AG09309 (cell line): ENCODE measurements at regions not wholly inside any gene's neighbourhood (a gene's known extent, or its start where the extent isn't known, plus 50 kb on each side); places are given as distances from the start of the nearest gene placed in this dataset.

ENCODE experiments used
- DNase-seq: peaks from one replicate; pipeline ENCODE4 v3.0.0-alpha.2; 2010; ENCODE audit warnings: low read depth
- H3K4me3 ChIP-seq: 2 replicates; pipeline ENCODE4 v1.5.1; 2011; ENCODE audit warnings: mild to moderate bottlenecking, low read depth, low read length, moderate library complexity; ENCODE audit not compliant: control insufficient read depth
- TF ChIP-seq, protein P1 (sequence below): IDR thresholded peaks from 2 replicates; pipeline ENCODE4 v1.5.1; 2011; ENCODE audit warnings: mild to moderate bottlenecking, low read depth, low read length, inconsistent platforms; ENCODE audit not compliant: insufficient read depth, control insufficient read depth; ENCODE audit errors: missing control alignments

DNA sequence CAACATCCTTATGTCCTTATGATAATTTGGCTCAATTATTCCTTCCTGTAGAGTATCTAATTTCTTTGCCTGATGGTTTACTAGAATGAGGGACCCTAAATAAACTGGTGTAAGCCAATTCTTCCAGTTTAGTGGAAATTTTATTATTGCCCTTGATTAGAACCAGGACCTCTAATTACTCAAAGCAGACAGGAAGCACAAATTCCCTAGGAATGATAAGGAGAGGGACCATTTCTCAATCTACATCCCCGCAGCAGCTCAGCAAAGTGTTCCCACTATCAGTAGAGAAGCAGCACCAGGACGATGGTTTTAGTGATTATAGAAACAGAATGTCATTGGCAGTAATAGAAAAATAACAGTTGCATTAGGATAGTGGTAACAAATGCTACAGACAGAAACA, 97.1 kb downstream of the PLPPR4 start:
- DNase-seq, result no peak
- no peak overlapping the region for H3K4me3 ChIP-seq
- TF ChIP-seq, protein P1, sequence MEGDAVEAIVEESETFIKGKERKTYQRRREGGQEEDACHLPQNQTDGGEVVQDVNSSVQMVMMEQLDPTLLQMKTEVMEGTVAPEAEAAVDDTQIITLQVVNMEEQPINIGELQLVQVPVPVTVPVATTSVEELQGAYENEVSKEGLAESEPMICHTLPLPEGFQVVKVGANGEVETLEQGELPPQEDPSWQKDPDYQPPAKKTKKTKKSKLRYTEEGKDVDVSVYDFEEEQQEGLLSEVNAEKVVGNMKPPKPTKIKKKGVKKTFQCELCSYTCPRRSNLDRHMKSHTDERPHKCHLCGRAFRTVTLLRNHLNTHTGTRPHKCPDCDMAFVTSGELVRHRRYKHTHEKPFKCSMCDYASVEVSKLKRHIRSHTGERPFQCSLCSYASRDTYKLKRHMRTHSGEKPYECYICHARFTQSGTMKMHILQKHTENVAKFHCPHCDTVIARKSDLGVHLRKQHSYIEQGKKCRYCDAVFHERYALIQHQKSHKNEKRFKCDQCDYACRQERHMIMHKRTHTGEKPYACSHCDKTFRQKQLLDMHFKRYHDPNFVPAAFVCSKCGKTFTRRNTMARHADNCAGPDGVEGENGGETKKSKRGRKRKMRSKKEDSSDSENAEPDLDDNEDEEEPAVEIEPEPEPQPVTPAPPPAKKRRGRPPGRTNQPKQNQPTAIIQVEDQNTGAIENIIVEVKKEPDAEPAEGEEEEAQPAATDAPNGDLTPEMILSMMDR, result no peak

GRCh38 chr1:99363531-99363930, 99.2 kb downstream of the PLPPR4 start:
- TF ChIP-seq, protein P1, result no peak

GRCh38 chr1:99365141-99365540, 100.8 kb downstream of the PLPPR4 start:
- TF ChIP-seq, protein P1, result no peak
- no peak overlapping the region for H3K4me3 ChIP-seq
- DNase-seq, result no peak

More at GRCh38 chr1:99363531-99363930, 99.2 kb downstream of the PLPPR4 start:
- DNase-seq, result no peak
- H3K4me3 ChIP-seq, result no peak overlapping the region

DNA sequence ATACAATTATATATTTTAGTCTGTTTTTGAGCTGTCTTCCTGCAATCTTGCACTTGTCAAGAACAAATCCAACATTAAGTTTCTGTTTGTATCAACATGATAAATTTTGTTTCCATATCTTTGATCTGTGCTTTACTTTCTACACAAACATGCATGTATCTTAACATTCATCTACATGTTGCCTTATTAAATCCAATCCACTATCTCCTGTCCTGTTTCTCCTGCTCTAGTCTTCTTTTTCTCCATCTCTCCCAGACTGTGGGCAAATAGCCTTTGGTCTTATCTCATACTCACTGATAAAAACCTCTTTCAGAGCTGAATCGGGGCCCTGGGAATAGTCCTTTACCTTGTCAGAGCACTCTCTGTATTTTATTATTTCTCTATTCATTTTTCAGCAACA, 101.3 kb downstream of the PLPPR4 start:
- TF ChIP-seq, protein P1, result no peak
- no peak for DNase-seq
- H3K4me3 ChIP-seq, result no peak overlapping the region

GRCh38 chr1:99369154-99369553, 104.9 kb downstream of the PLPPR4 start:
- no peak for DNase-seq
- TF ChIP-seq, protein P1, result no peak
- no peak overlapping the region for H3K4me3 ChIP-seq

DNA sequence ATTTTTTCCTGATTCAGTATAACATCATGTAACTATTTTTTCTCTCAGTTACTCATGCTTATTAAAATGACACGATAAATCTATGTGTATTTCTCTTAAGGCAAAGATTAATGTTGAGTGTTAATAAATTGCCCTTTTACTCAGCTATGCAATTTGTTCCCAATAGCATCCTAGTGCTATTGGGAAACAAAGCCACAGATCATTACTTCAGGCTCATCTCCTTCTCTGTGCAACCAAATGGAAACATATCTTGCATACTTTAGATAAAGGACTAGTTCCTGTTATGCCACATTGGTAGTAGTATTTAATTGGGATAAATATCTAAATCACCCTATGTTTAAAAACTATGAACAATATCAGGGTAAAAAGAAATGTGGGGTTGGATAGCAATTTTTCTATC, 106.2 kb downstream of the PLPPR4 start:
- TF ChIP-seq, protein P1, result no peak
- DNase-seq, result no peak
- no peak overlapping the region for H3K4me3 ChIP-seq

DNA sequence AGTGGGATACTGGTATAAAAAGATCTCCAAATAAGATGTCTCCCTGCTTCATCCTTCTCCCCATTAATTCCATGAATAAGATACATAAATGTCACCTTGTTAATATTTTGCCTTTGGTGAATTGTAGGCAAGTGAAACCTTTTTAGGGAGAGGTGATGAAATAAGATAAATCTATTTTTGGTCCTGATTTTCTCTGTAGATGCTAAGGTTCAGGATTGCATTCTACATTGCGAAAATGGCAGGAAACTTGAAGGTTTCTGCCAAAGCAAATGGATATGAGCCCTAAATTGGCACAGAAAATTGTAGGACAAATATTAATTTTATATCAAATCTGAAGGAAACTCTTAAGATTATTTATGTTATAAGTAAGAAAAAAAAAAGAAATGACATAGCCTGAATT, 107.1 kb downstream of the PLPPR4 start:
- TF ChIP-seq, protein P1, result no peak
- no peak overlapping the region for H3K4me3 ChIP-seq
- DNase-seq, result no peak
